Hepatocyte (in vitro differentiated cells): ENCODE measurements at regions not wholly inside any gene's neighbourhood (a gene's known extent, or its start where the extent isn't known, plus 50 kb on each side); places are given as distances from the start of the nearest gene placed in this dataset.

Experiments used
- DNase-seq: peaks from one replicate; pipeline ENCODE4 v3.0.0-alpha.2; 2016; ENCODE audit warnings: low spot score
- H2AFZ ChIP-seq: fragments of 200-600 bp; sonication (generic); 2 replicates; pipeline ENCODE4 v1.6.0; 2016; ENCODE audit warnings: antibody characterized with exemption, mild to moderate bottlenecking
- H3K27ac ChIP-seq: fragments of 200-600 bp; sonication (generic); 2 replicates; pipeline ENCODE4 v1.5.1; 2016; ENCODE audit warnings: mild to moderate bottlenecking
- H3K27me3 ChIP-seq: fragments of 200-600 bp; sonication (generic); 2 replicates; pipeline ENCODE4 v1.6.1; 2016
- H3K36me3 ChIP-seq: fragments of 200-600 bp; sonication (generic); replicated peaks from 2 replicates; pipeline ENCODE4 v1.5.1; 2016; ENCODE audit warnings: low read depth; ENCODE audit not compliant: insufficient read depth
- H3K4me1 ChIP-seq: fragments of 200-600 bp; sonication (generic); 2 replicates; pipeline ENCODE4 v1.5.1; 2016; ENCODE audit warnings: mild to moderate bottlenecking, moderate library complexity; ENCODE audit not compliant: insufficient read depth
- H3K4me2 ChIP-seq: fragments of 200-600 bp; sonication (generic); 2 replicates; pipeline ENCODE4 v1.6.0; 2016
- H3K4me3 ChIP-seq: fragments of 200-600 bp; sonication (generic); 2 replicates; pipeline ENCODE4 v1.5.1; 2016; ENCODE audit warnings: mild to moderate bottlenecking
- H3K79me2 ChIP-seq: fragments of 200-600 bp; sonication (generic); 2 replicates; pipeline ENCODE4 v1.6.0; 2017; ENCODE audit warnings: mild to moderate bottlenecking
- H3K9me2 ChIP-seq: fragments of 200-600 bp; sonication (generic); replicated peaks from 2 replicates; pipeline ENCODE4 v1.6.0; 2017; ENCODE audit warnings: mild to moderate bottlenecking; ENCODE audit not compliant: insufficient read depth
- H3K9me3 ChIP-seq: fragments of 200-600 bp; sonication (generic); 2 replicates; pipeline ENCODE4 v1.5.1; 2016; ENCODE audit warnings: low read depth, mild to moderate bottlenecking
- H4K20me1 ChIP-seq: fragments of 200-600 bp; sonication (generic); 2 replicates; pipeline ENCODE4 v1.6.0; 2016; ENCODE audit warnings: mild to moderate bottlenecking; ENCODE audit not compliant: insufficient read depth, poor library complexity, severe bottlenecking
- CTCF ChIP-seq: fragments of 200-600 bp; sonication (generic); IDR thresholded peaks from 2 replicates; pipeline ENCODE4 v1.5.1; 2016; ENCODE audit warnings: antibody characterized with exemption, mild to moderate bottlenecking; ENCODE audit not compliant: poor library complexity
- EZH2 ChIP-seq: fragments of 200-600 bp; sonication (generic); IDR thresholded peaks from 2 replicates; pipeline ENCODE4 v1.6.1; 2016; ENCODE audit warnings: antibody characterized with exemption, mild to moderate bottlenecking, borderline replicate concordance
- EZH2phosphoT487 ChIP-seq: fragments of 200-600 bp; sonication (generic); IDR thresholded peaks from one replicate; pipeline ENCODE4 v1.6.1; 2018; ENCODE audit warnings: antibody characterized with exemption, mild to moderate bottlenecking, low read depth, moderate library complexity; ENCODE audit not compliant: unreplicated experiment, severe bottlenecking
- WGBS: methylation state at CpG from one replicate; pipeline ENCODE4 v1.1.6; 2016; ENCODE audit warnings: low lambda C conversion rate; ENCODE audit errors: missing lambda C conversion rate; 5-methylcytosine and 5-hydroxymethylcytosine counted together

GRCh38 chr6:85322446-85323105 lies 127.3 kb upstream of the NT5E start:
- Histone ChIP-seq H2AFZ (no peak overlapping the region), H3K4me3 (no peak overlapping the region), H3K27ac (no peak overlapping the region), H3K9me3 (no peaks in the 10 kb centered on the region), H3K36me3 (no peaks in the 10 kb centered on the region), H3K79me2 (no peaks in the 10 kb centered on the region), H3K4me1 (no peaks in the 10 kb centered on the region), H4K20me1 (no peaks in the 10 kb centered on the region), H3K4me2 (no peak overlapping the region), H3K27me3 (peaks cover 4% of the 10 kb centered on the region), H3K9me2 (no peaks in the 10 kb centered on the region)
- TF ChIP-seq CTCF (no peak), EZH2phosphoT487 (no peak), EZH2 (no peak)
- no peak for DNase-seq
- 43% methylated on average over 2 of the region's 2 CpGs for WGBS

GRCh38 chr6:85321906-85322305 lies 128.0 kb upstream of the NT5E start:
- H3K4me1 ChIP-seq, result no peaks in the 10 kb centered on the region
- H3K27me3 ChIP-seq, result peaks cover 4% of the 10 kb centered on the region
- no peak overlapping the region for H2AFZ ChIP-seq
- DNase-seq, result no peak
- H3K36me3 ChIP-seq, result no peaks in the 10 kb centered on the region
- no peak overlapping the region for H3K27ac ChIP-seq
- no peak overlapping the region for H3K4me2 ChIP-seq
- no peaks in the 10 kb centered on the region for H4K20me1 ChIP-seq
- TF ChIP-seq EZH2, result no peak
- no peak for TF ChIP-seq EZH2phosphoT487
- no peak for TF ChIP-seq CTCF
- whole genome bisulfite sequencing, result 100% methylated on average over 2 of the region's 2 CpGs
- no peaks in the 10 kb centered on the region for H3K79me2 ChIP-seq
- no peak overlapping the region for H3K4me3 ChIP-seq
- no peaks in the 10 kb centered on the region for H3K9me2 ChIP-seq
- no peaks in the 10 kb centered on the region for H3K9me3 ChIP-seq

- Histone ChIP-seq H3K36me3 (no peaks in the 10 kb centered on the region), H3K9me2 (no peaks in the 10 kb centered on the region)
These were observed 135.3 kb upstream of the NT5E start for GRCh38 chr6:85314586-85314985.

More at GRCh38 chr6:85314586-85314985, 135.3 kb upstream of the NT5E start:
- H2AFZ ChIP-seq, result no peak overlapping the region
- no peak overlapping the region for H3K4me2 ChIP-seq
- TF ChIP-seq EZH2phosphoT487 (no peak), CTCF (no peak)
- no peak overlapping the region for H3K27ac ChIP-seq
- H3K4me3 ChIP-seq, result no peak overlapping the region
- 86% methylated on average over 7 of the region's 7 CpGs for WGBS
- H3K4me1 ChIP-seq, result no peaks in the 10 kb centered on the region
- H3K27me3 ChIP-seq, result no peaks in the 10 kb centered on the region
- H4K20me1 ChIP-seq, result no peaks in the 10 kb centered on the region
- no peak for DNase-seq
- H3K79me2 ChIP-seq, result no peaks in the 10 kb centered on the region
- no peaks in the 10 kb centered on the region for H3K9me3 ChIP-seq
